ENCODE measurements at regions not wholly inside any gene's neighbourhood (a gene's known extent, or its start where the extent isn't known, plus 50 kb on each side); places are given as distances from the start of the nearest gene placed in this dataset.

DNA sequence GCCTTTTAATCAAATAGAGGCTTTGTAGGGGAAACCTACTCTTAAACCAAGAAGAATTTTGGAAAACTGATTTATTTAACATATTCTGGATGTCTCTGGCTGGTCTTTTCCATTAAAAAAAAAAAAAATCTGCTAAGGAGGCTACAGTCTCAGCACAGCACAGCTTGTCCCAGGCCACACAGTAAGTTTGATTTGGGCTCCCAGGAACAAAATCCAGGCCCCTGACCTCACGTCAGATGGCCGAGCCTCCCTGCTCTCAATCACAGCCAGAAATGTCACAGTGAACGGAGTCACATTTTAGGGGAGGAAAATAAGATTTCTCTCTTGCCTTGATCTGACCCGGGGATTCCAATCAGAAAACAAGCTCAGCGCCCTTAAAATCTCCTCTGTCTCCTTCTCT, 72.9 kb upstream of the TBX5 start:
- Histone ChIP-seq H3K36me3 (ENCODE audit: control insufficient read depth, insufficient read depth, low read length) (no peaks in the 10 kb centered on the region), H3K27me3 (replicated peaks; ENCODE audit: control insufficient read depth, insufficient read depth, low read length) (no peaks in the 10 kb centered on the region; the same call in 1 of the 2 replicates), H3K4me3 (replicated peaks; ENCODE audit: low read depth, low read length) (no peak overlapping the region)
- DNase-seq (ENCODE audit: extremely low read depth, insufficient read length), result no peak
- TF ChIP-seq, protein P1, sequence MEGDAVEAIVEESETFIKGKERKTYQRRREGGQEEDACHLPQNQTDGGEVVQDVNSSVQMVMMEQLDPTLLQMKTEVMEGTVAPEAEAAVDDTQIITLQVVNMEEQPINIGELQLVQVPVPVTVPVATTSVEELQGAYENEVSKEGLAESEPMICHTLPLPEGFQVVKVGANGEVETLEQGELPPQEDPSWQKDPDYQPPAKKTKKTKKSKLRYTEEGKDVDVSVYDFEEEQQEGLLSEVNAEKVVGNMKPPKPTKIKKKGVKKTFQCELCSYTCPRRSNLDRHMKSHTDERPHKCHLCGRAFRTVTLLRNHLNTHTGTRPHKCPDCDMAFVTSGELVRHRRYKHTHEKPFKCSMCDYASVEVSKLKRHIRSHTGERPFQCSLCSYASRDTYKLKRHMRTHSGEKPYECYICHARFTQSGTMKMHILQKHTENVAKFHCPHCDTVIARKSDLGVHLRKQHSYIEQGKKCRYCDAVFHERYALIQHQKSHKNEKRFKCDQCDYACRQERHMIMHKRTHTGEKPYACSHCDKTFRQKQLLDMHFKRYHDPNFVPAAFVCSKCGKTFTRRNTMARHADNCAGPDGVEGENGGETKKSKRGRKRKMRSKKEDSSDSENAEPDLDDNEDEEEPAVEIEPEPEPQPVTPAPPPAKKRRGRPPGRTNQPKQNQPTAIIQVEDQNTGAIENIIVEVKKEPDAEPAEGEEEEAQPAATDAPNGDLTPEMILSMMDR (IDR thresholded peaks at IDR 0.05; ENCODE audit: insufficient read depth, low read length, poor library complexity, severe bottlenecking), result no peak

DNA sequence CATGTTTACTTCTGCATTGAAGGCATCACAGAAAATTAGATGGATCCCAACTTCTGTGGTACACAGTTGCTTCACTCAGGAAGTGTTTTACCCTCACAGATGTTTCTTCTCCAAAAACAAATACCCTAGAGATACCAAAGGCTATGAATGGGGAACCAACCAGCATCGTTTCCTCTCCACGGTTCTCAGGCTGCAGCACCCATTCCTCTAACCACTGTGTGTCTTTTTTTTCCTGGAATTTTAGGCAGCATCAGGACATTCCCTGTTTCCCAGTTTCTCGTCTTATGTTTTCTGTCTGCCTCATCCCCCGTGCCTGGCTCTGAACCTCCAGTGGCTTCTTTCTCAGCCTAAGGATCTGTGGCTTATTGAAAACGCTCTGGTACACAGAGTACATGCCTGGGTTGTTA, 72.0 kb upstream of the TBX5 start:
- no peak for DNase-seq (ENCODE audit: extremely low read depth, insufficient read length)
- H3K36me3 ChIP-seq (ENCODE audit: control insufficient read depth, insufficient read depth, low read length), result no peaks in the 10 kb centered on the region
- H3K27me3 ChIP-seq (replicated peaks; ENCODE audit: control insufficient read depth, insufficient read depth, low read length), result no peaks in the 10 kb centered on the region; the same call in 1 of the 2 replicates
- H3K4me3 ChIP-seq (replicated peaks; ENCODE audit: low read depth, low read length), result no peak overlapping the region
- TF ChIP-seq, protein P1 (IDR thresholded peaks at IDR 0.05; ENCODE audit: insufficient read depth, low read length, poor library complexity, severe bottlenecking), result no peak

DNA sequence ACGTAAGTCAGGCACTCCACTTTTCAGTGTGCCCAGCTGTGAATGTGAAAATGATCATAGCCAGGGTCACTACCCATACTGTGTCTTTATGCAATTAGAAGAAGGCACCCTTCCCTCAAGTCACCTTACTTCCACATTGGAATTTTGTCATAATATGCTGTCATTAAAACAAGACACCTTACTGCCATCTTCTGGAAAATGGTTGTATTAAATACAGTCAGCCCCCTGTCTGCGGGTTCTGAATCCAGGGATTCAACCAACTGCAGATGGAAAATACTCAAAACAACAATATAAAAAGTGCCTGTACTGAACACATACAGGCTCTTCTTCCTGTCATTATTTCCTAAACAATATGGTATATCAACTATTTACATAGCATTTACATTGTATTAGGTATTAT, 70.2 kb upstream of the TBX5 start:
- Histone ChIP-seq H3K36me3 (ENCODE audit: control insufficient read depth, insufficient read depth, low read length) (no peaks in the 10 kb centered on the region), H3K4me3 (replicated peaks; ENCODE audit: low read depth, low read length) (no peak overlapping the region), H3K27me3 (replicated peaks; ENCODE audit: control insufficient read depth, insufficient read depth, low read length) (no peaks in the 10 kb centered on the region; the same call in 1 of the 2 replicates)
- DNase-seq (ENCODE audit: extremely low read depth, insufficient read length), result no peak
- TF ChIP-seq, protein P1 (IDR thresholded peaks at IDR 0.05; ENCODE audit: insufficient read depth, low read length, poor library complexity, severe bottlenecking), result peak; percentile 2

DNA sequence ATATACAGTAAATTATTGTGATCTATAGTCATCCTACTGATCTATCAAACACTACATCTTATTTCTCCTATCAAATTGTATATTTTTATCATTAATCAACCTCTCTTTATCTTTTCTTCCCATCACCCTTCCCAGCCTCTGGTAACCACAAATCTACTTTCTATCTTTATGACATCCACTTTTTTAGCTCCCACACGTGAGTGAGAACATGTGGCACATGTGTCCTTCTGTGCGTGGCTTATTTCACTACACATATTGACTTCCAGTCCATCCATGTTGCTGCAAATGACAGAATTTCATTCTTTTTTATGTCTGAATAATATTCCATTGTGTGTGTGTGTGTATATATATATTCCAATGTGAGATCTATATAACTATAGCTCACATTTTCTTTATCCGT, 67.8 kb upstream of the TBX5 start:
- Histone ChIP-seq H3K4me3 (replicated peaks; ENCODE audit: low read depth, low read length) (no peak overlapping the region), H3K36me3 (ENCODE audit: control insufficient read depth, insufficient read depth, low read length) (no peaks in the 10 kb centered on the region), H3K27me3 (replicated peaks; ENCODE audit: control insufficient read depth, insufficient read depth, low read length) (no peaks in the 10 kb centered on the region)
- no peak for DNase-seq (ENCODE audit: extremely low read depth, insufficient read length)
- TF ChIP-seq, protein P1 (IDR thresholded peaks at IDR 0.05; ENCODE audit: insufficient read depth, low read length, poor library complexity, severe bottlenecking), result no peak

DNA sequence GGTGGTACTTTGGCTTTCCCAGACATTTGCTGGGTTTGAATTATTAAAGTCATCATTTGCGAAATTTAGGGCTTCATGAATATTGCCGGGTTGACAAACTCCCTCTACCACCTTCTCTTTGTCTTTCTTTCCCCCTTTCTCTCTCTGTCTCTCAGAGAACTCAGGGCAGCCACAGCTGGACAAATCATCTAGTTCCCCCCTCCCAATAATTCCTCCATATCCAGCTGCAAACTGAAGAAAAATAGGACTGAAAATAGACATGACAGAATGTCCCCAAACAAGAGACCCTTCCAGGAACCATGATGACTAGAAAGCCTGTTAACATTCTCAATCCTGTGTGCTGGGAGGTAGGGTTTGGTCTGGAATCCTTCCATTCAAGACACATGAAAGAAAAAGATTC, 67.1 kb upstream of the TBX5 start:
- H3K4me3 ChIP-seq (replicated peaks; ENCODE audit: low read depth, low read length), result no peak overlapping the region
- no peaks in the 10 kb centered on the region for H3K36me3 ChIP-seq (ENCODE audit: control insufficient read depth, insufficient read depth, low read length)
- DNase-seq (ENCODE audit: extremely low read depth, insufficient read length), result no peak
- TF ChIP-seq, protein P1 (IDR thresholded peaks at IDR 0.05; ENCODE audit: insufficient read depth, low read length, poor library complexity, severe bottlenecking), result no peak
- H3K27me3 ChIP-seq (replicated peaks; ENCODE audit: control insufficient read depth, insufficient read depth, low read length), result no peaks in the 10 kb centered on the region

DNA sequence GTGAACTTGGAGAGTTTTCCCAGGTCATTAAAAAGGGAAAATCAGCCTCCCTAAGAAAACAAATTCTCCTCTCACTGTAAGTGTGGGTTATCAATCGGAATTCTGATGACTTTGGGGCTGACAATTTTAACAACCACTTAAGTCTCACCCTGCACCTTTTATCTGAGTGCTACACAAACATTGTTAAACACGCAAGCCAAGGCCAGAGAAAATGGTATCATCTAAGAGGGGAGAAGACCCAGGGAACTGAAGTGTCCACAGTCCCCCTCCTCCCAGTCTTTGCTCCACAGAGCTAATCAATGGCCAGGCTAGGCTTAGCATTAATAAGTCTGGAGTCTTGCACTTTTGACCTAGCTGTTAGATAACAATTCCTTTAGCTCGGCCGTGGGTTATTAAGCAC, 51.7 kb upstream of the TBX5 start:
- DNase-seq (ENCODE audit: extremely low read depth, insufficient read length), result no peak
- TF ChIP-seq, protein P1 (IDR thresholded peaks at IDR 0.05; ENCODE audit: insufficient read depth, low read length, poor library complexity, severe bottlenecking), result no peak
- Histone ChIP-seq H3K36me3 (ENCODE audit: control insufficient read depth, insufficient read depth, low read length) (no peaks in the 10 kb centered on the region), H3K4me3 (replicated peaks; ENCODE audit: low read depth, low read length) (no peak overlapping the region), H3K27me3 (replicated peaks; ENCODE audit: control insufficient read depth, insufficient read depth, low read length) (no peaks in the 10 kb centered on the region)

Measured in GM06990 (cell line).